ENCODE measurements at regions not wholly inside any gene's neighbourhood (a gene's known extent, or its start where the extent isn't known, plus 50 kb on each side); places are given as distances from the start of the nearest gene placed in this dataset. TPM values are rescaled to one million over a fixed set of nuclear protein-coding genes. Genes with fewer than 3 reads are reported as not detected.

DNA sequence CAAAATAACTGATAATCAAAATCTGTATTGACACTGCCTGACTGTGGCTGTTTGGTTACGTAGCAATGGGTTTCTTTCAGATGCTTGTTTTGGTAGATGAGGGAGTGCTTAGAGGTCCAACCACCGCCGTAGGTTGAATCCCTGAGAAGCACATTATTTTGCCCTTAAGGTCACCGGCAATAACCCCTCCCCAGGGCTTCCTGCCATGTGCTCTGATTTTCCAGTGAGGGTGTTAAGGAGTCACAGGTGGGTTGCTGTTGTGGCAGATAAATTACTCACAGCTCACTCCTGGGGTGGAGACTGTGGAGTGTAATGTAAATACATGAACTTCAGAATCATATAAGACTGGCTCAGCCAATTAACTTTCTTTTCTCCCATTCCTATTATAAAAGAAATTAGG, 81.5 kb upstream of the ZP4 start:
- no peak for DNase-seq

DNA sequence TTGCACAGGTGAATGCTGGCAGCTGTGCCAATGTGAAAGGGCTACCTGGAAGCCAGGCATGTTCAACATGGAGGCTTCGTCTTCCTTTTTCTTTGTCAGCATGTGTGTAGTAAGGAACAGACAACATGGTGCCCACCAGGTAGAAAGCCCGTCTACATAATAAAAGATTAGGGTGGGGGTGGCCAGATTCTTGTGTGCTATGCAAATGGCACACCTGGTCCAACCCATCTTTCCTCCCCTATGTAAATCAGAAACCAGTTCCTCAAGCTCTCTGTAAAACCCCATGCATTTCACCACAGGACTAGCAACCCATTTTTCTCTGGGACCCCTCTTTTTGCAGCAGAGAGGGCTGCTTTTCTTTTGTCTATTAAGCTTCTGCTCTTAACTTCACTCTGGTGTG, 72.3 kb upstream of the ZP4 start:
- no peak for DNase-seq

GRCh38 chr1:237961754-237962153, 71.0 kb upstream of the ZP4 start:
- DNase-seq = no peak

DNA sequence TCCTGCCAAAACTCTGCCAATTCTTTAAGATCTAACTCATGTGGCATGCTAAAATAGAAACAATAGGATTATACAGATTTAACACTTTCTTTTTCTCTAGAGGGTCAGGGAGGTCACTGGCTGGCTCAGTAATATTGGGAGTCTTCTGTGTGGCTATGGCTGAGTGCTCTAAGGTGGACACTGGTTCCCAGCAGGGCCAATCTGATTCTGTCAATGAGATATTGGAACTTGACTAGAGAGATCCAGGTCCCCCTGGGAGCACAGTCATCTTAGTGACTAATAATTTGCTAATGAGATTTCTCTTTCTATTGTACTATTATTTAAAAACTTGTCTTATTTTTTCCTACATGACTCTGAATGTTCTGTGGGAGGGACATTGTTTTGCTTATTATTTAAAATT, 69.1 kb upstream of the ZP4 start:
- DNase-seq = no peak

- no peak for DNase-seq
Observed at GRCh38 chr1:237953238-237953637, 62.5 kb upstream of the ZP4 start.

Small RNAs in the stretch of these regions (small RNA-seq; reads per million reads assigned to genes)
- gene AL356010.1 (ENCODE audit: low replicate concordance) = not detected
- not detected for gene AL590135.1 (ENCODE audit: low replicate concordance)
- not detected for gene RNU6-725P (ENCODE audit: low replicate concordance)
